Endothelial cell of umbilical vein (primary cell): ENCODE measurements at regions not wholly inside any gene's neighbourhood (a gene's known extent, or its start where the extent isn't known, plus 50 kb on each side); places are given as distances from the start of the nearest gene placed in this dataset.

Source experiments
- EZH2 ChIP-seq: IDR thresholded peaks from 2 replicates; pipeline ENCODE4 v1.6.1; 2012; ENCODE audit warnings: borderline replicate concordance, low read depth, mild to moderate bottlenecking, moderate library complexity, low read length, inconsistent platforms; ENCODE audit not compliant: severe bottlenecking
- TF ChIP-seq, protein P1 (sequence below): IDR thresholded peaks from 2 replicates; pipeline ENCODE4 v1.6.1; 2011; ENCODE audit not compliant: insufficient read depth, insufficient read length
- TF ChIP-seq, protein P2 (sequence below), 2 donors: IDR thresholded peaks; 1 replicate in 1 of 2; 2 replicates in 1 of 2; pipeline ENCODE4 v1.5.1; 2011; ENCODE audit warnings: low read length in 2 of 2, mild to moderate bottlenecking in 2 of 2, moderate library complexity in 2 of 2, control low read depth in 1 of 2, inconsistent platforms in 1 of 2, low read depth in 1 of 2; ENCODE audit not compliant: insufficient read depth in 1 of 2; ENCODE audit errors: extremely low read depth in 1 of 2

DNA sequence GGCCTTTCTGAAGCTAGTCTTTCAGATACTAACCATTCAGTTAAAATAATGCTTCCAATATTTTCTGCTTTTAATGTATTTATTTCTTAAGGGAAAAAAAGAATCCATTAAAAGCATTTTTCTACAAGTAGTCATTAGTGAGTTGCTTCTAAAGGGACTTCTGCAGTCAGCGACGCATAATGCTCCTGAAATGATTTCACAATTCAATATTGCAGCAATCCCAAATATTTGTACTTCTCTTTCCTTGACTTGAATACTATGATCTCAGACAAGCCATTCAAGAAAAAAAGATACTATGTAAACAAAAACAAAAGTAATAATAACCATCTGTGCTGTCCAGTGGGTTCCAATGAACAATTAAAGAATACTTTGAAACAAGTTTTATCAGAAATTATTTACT is 681.0 kb downstream of the DIPK2A start:
- TF ChIP-seq, protein P1, sequence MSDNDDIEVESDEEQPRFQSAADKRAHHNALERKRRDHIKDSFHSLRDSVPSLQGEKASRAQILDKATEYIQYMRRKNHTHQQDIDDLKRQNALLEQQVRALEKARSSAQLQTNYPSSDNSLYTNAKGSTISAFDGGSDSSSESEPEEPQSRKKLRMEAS = no peak
- no peak for TF ChIP-seq EZH2
- TF ChIP-seq, protein P2, sequence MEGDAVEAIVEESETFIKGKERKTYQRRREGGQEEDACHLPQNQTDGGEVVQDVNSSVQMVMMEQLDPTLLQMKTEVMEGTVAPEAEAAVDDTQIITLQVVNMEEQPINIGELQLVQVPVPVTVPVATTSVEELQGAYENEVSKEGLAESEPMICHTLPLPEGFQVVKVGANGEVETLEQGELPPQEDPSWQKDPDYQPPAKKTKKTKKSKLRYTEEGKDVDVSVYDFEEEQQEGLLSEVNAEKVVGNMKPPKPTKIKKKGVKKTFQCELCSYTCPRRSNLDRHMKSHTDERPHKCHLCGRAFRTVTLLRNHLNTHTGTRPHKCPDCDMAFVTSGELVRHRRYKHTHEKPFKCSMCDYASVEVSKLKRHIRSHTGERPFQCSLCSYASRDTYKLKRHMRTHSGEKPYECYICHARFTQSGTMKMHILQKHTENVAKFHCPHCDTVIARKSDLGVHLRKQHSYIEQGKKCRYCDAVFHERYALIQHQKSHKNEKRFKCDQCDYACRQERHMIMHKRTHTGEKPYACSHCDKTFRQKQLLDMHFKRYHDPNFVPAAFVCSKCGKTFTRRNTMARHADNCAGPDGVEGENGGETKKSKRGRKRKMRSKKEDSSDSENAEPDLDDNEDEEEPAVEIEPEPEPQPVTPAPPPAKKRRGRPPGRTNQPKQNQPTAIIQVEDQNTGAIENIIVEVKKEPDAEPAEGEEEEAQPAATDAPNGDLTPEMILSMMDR (IDR thresholded peaks at IDR 0.05; ENCODE audit: extremely low read depth in 1 of 2, insufficient read depth in 1 of 2, low read depth in 1 of 2, low read length in 2 of 2) = no peak
